ENCODE measurements at regions not wholly inside any gene's neighbourhood (a gene's known extent, or its start where the extent isn't known, plus 50 kb on each side); places are given as distances from the start of the nearest gene placed in this dataset.
"Not testable (repeated sequence)": the region's sequence is repeated elsewhere in the genome, so short reads cannot be mapped to it uniquely, and the experiment has no call there.

- DNase-seq (ENCODE audit: low read depth in 2 of 3, low spot score in 2 of 3), result no peak
These were observed 216.3 kb upstream of the NR5A2 start for GRCh38 chr1:199811163-199811562.

GRCh38 chr1:199813198-199813597, 214.3 kb upstream of the NR5A2 start:
- no peak for DNase-seq (ENCODE audit: low read depth in 2 of 3, low spot score in 2 of 3)

GRCh38 chr1:199815947-199816346, 211.6 kb upstream of the NR5A2 start:
- no peak for DNase-seq (ENCODE audit: low read depth in 2 of 3, low spot score in 2 of 3)

GRCh38 chr1:199817266-199817665, 210.2 kb upstream of the NR5A2 start:
- no peak for DNase-seq (ENCODE audit: low read depth in 2 of 3, low spot score in 2 of 3)

- no peak for DNase-seq (ENCODE audit: low read depth in 2 of 3, low spot score in 2 of 3)
These were observed 206.3 kb upstream of the NR5A2 start for GRCh38 chr1:199821029-199821779.

- no peak for DNase-seq (ENCODE audit: low read depth in 2 of 3, low spot score in 2 of 3)
These were observed 195.1 kb upstream of the NR5A2 start for GRCh38 chr1:199832451-199832850.

GRCh38 chr1:199834711-199835110, 192.8 kb upstream of the NR5A2 start:
- DNase-seq (ENCODE audit: low read depth in 2 of 3, low spot score in 2 of 3), result no peak

- DNase-seq (ENCODE audit: low read depth in 2 of 3, low spot score in 2 of 3), result no peak
These were observed 191.1 kb upstream of the NR5A2 start for GRCh38 chr1:199836430-199836829.

- DNase-seq (ENCODE audit: low read depth in 2 of 3, low spot score in 2 of 3), result no peak
These were observed 190.2 kb upstream of the NR5A2 start for GRCh38 chr1:199837321-199837720.

GRCh38 chr1:199839608-199840007, 187.9 kb upstream of the NR5A2 start:
- DNase-seq (ENCODE audit: low read depth in 2 of 3, low spot score in 2 of 3), result not testable (repeated sequence)

GRCh38 chr1:199843096-199843495, 184.4 kb upstream of the NR5A2 start:
- not testable (repeated sequence) for DNase-seq (ENCODE audit: low read depth in 2 of 3, low spot score in 2 of 3)

GRCh38 chr1:199843861-199844260, 183.6 kb upstream of the NR5A2 start:
- no peak for DNase-seq (ENCODE audit: low read depth in 2 of 3, low spot score in 2 of 3)

- DNase-seq (ENCODE audit: low read depth in 2 of 3, low spot score in 2 of 3), result no peak
These were observed 180.5 kb upstream of the NR5A2 start for GRCh38 chr1:199847021-199847420.

- no peak for DNase-seq (ENCODE audit: low read depth in 2 of 3, low spot score in 2 of 3)
These were observed 175.9 kb upstream of the NR5A2 start for GRCh38 chr1:199851439-199852140.

- no peak for DNase-seq (ENCODE audit: low read depth in 2 of 3, low spot score in 2 of 3)
These were observed 172.7 kb upstream of the NR5A2 start for GRCh38 chr1:199854686-199855321.

GRCh38 chr1:199855580-199855979, 171.9 kb upstream of the NR5A2 start:
- no peak for DNase-seq (ENCODE audit: low read depth in 2 of 3, low spot score in 2 of 3)

- DNase-seq (ENCODE audit: low read depth in 2 of 3, low spot score in 2 of 3), result no peak
These were observed 171.2 kb upstream of the NR5A2 start for GRCh38 chr1:199856216-199856780.

- no peak for DNase-seq (ENCODE audit: low read depth in 2 of 3, low spot score in 2 of 3)
These were observed 170.4 kb upstream of the NR5A2 start for GRCh38 chr1:199857108-199857507.

GRCh38 chr1:199857516-199857915, 170.0 kb upstream of the NR5A2 start:
- no peak for DNase-seq (ENCODE audit: low read depth in 2 of 3, low spot score in 2 of 3)

- DNase-seq (ENCODE audit: low read depth in 2 of 3, low spot score in 2 of 3), result no peak
These were observed 169.3 kb upstream of the NR5A2 start for GRCh38 chr1:199858171-199858570.

- DNase-seq (ENCODE audit: low read depth in 2 of 3, low spot score in 2 of 3), result no peak
These were observed 168.7 kb upstream of the NR5A2 start for GRCh38 chr1:199858856-199859255.

GRCh38 chr1:199859491-199859933, 168.0 kb upstream of the NR5A2 start:
- DNase-seq (ENCODE audit: low read depth in 2 of 3, low spot score in 2 of 3), result no peak

Data from activated CD8-positive, alpha-beta memory T cell treated with anti-CD3 and anti-CD28 coated beads for 48 hours (primary cell).